SK-N-SH treated with all-trans-retinoic acid at 6 μM for 48 hours (cell line): ENCODE measurements at regions not wholly inside any gene's neighbourhood (a gene's known extent, or its start where the extent isn't known, plus 50 kb on each side); places are given as distances from the start of the nearest gene placed in this dataset.

Experiments
- ATAC-seq: fragments of 200-7000 bp; cut with Tn5 transposase; 3 replicates; pipeline ENCODE4 v1.9.1; 2020; ENCODE audit warnings: mild to moderate bottlenecking, moderate library complexity
- ARNTL ChIP-seq: fragments of 450-650 bp; formaldehyde crosslinking; IDR thresholded peaks from 2 replicates; pipeline ENCODE4 v1.5.0; 2020; ENCODE audit warnings: low read depth, mild to moderate bottlenecking, moderate library complexity, borderline replicate concordance
- BACH2 ChIP-seq: fragments of 250-450 bp; sonication (Bioruptor Pico); IDR thresholded peaks from 2 replicates; pipeline ENCODE4 v1.9.0; 2021; ENCODE audit warnings: mild to moderate bottlenecking, borderline replicate concordance
- CREB5 ChIP-seq: fragments of 250-450 bp; sonication (Bioruptor Pico); IDR thresholded peaks from 2 replicates; pipeline ENCODE4 v1.5.1; 2020; ENCODE audit warnings: low read depth, mild to moderate bottlenecking, moderate library complexity
- CSRNP3 ChIP-seq: fragments of 250-450 bp; sonication (Bioruptor Pico); IDR thresholded peaks from 2 replicates; pipeline ENCODE4 v1.5.1; 2021; ENCODE audit warnings: mild to moderate bottlenecking, moderate library complexity
- ESRRG ChIP-seq: fragments of 250-450 bp; sonication (Bioruptor Pico); IDR thresholded peaks from 2 replicates; pipeline ENCODE4 v1.6.1; 2021; ENCODE audit warnings: mild to moderate bottlenecking
- GLIS3 ChIP-seq: fragments of 250-450 bp; sonication (Bioruptor Pico); IDR thresholded peaks from 2 replicates; pipeline ENCODE4 v1.5.0; 2020; ENCODE audit warnings: mild to moderate bottlenecking, moderate library complexity
- OSR1 ChIP-seq: fragments of 250-450 bp; sonication (Bioruptor Pico); IDR thresholded peaks from 2 replicates; pipeline ENCODE4 v1.8.0; 2022; ENCODE audit warnings: moderate library complexity, mild to moderate bottlenecking, inconsistent platforms
- PATZ1 ChIP-seq: fragments of 250-450 bp; sonication (Bioruptor Pico); IDR thresholded peaks from 2 replicates; pipeline ENCODE4 v1.8.0; 2020; ENCODE audit warnings: mild to moderate bottlenecking, moderate library complexity, borderline replicate concordance
- PPARA ChIP-seq: fragments of 250-450 bp; sonication (Bioruptor Pico); IDR thresholded peaks from 2 replicates; pipeline ENCODE4 v1.5.0; 2020; ENCODE audit warnings: mild to moderate bottlenecking, borderline replicate concordance
- RARB ChIP-seq: fragments of 250-450 bp; sonication (Bioruptor Pico); IDR thresholded peaks from 2 replicates; pipeline ENCODE4 v1.8.0; 2021; ENCODE audit warnings: mild to moderate bottlenecking, moderate library complexity
- SNAI2 ChIP-seq: fragments of 250-450 bp; sonication (Bioruptor Pico); IDR thresholded peaks from 2 replicates; pipeline ENCODE4 v1.5.0; 2020; ENCODE audit warnings: mild to moderate bottlenecking, moderate library complexity
- TCF4 ChIP-seq: fragments of 250-450 bp; sonication (Bioruptor Pico); IDR thresholded peaks from 2 replicates; pipeline ENCODE4 v1.8.0; 2021; ENCODE audit warnings: mild to moderate bottlenecking, moderate library complexity, borderline replicate concordance
- TSHZ2 ChIP-seq: fragments of 250-450 bp; sonication (Bioruptor Pico); IDR thresholded peaks from 2 replicates; pipeline ENCODE4 v1.5.0; 2020; ENCODE audit warnings: mild to moderate bottlenecking, moderate library complexity
- ZC3H10 ChIP-seq: fragments of 250-450 bp; sonication (Bioruptor Pico); IDR thresholded peaks from 2 replicates; pipeline ENCODE4 v1.5.1; 2021; ENCODE audit warnings: mild to moderate bottlenecking, moderate library complexity
- ZFP3 ChIP-seq: fragments of 250-450 bp; sonication (Bioruptor Pico); IDR thresholded peaks from 2 replicates; pipeline ENCODE4 v1.5.0; 2020; ENCODE audit warnings: mild to moderate bottlenecking, moderate library complexity
- ZFP30 ChIP-seq: fragments of 450-650 bp; formaldehyde crosslinking; IDR thresholded peaks from 2 replicates; pipeline ENCODE4 v1.5.0; 2022; ENCODE audit warnings: mild to moderate bottlenecking, moderate library complexity
- ZNF70 ChIP-seq: fragments of 450-650 bp; formaldehyde crosslinking; IDR thresholded peaks from 2 replicates; pipeline ENCODE4 v1.5.0; 2020; ENCODE audit warnings: mild to moderate bottlenecking, moderate library complexity
- ZNF8 ChIP-seq: fragments of 450-650 bp; formaldehyde crosslinking; IDR thresholded peaks from 2 replicates; pipeline ENCODE4 v1.5.0; 2020; ENCODE audit warnings: mild to moderate bottlenecking, moderate library complexity
- TF ChIP-seq, protein P1 (sequence below): fragments of 250-450 bp; sonication (Bioruptor Pico); IDR thresholded peaks from 2 replicates; pipeline ENCODE4 v1.8.0; 2021; ENCODE audit warnings: low read depth, mild to moderate bottlenecking, moderate library complexity, borderline replicate concordance

- TF ChIP-seq TSHZ2 (CRISPR knock-in tag) (no peak), ZFP30 (CRISPR knock-in tag) (no peak)
These were observed 216.9 kb upstream of the RAB6C start (continued) for GRCh38 chr2:129762386-129763189.

GRCh38 chr2:129763190-129763846, 216.1 kb upstream of the RAB6C start:
- no peak for TF ChIP-seq ZC3H10 (CRISPR knock-in tag)
- TF ChIP-seq ZFP3 = no peak
- TF ChIP-seq ESRRG (CRISPR knock-in tag) = no peak
- no peak for TF ChIP-seq PATZ1
- TF ChIP-seq CREB5 = no peak
- no peak for TF ChIP-seq SNAI2 (CRISPR knock-in tag)
- TF ChIP-seq PPARA (CRISPR knock-in tag) = no peak
- TF ChIP-seq CSRNP3 (CRISPR knock-in tag) = no peak
- TF ChIP-seq, protein P1, sequence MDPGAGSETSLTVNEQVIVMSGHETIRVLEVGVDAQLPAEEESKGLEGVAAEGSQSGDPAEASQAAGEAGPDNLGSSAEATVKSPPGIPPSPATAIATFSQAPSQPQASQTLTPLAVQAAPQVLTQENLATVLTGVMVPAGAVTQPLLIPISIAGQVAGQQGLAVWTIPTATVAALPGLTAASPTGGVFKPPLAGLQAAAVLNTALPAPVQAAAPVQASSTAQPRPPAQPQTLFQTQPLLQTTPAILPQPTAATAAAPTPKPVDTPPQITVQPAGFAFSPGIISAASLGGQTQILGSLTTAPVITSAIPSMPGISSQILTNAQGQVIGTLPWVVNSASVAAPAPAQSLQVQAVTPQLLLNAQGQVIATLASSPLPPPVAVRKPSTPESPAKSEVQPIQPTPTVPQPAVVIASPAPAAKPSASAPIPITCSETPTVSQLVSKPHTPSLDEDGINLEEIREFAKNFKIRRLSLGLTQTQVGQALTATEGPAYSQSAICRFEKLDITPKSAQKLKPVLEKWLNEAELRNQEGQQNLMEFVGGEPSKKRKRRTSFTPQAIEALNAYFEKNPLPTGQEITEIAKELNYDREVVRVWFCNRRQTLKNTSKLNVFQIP (CRISPR knock-in tag) = no peak
- no peak for TF ChIP-seq TSHZ2 (CRISPR knock-in tag)
- no peak for TF ChIP-seq ZNF70 (CRISPR knock-in tag)
- no peak for TF ChIP-seq BACH2 (CRISPR knock-in tag)
- TF ChIP-seq TCF4 = no peak
- no peak for TF ChIP-seq RARB (CRISPR knock-in tag)
- no peak for TF ChIP-seq ARNTL (CRISPR knock-in tag)
- TF ChIP-seq GLIS3 = no peak
- TF ChIP-seq OSR1 (CRISPR knock-in tag) = no peak
- no peak for TF ChIP-seq ZNF8 (CRISPR knock-in tag)
- TF ChIP-seq, all 23 proteins: peak for 0
- ATAC-seq = no peak
